Osteoblast (primary cell): ENCODE measurements at regions not wholly inside any gene's neighbourhood (a gene's known extent, or its start where the extent isn't known, plus 50 kb on each side); places are given as distances from the start of the nearest gene placed in this dataset.

Source experiments
- DNase-seq: peaks from one replicate; pipeline ENCODE4 v3.0.0; 2011; ENCODE audit warnings: low spot score, mixed read lengths; ENCODE audit not compliant: insufficient read length; ENCODE audit errors: missing footprints
- H2AFZ ChIP-seq: 2 replicates; pipeline ENCODE4 v1.6.0; 2011; ENCODE audit warnings: mild to moderate bottlenecking, low read length
- H3K27ac ChIP-seq: 2 replicates; pipeline ENCODE4 v1.5.1; 2011; ENCODE audit warnings: mild to moderate bottlenecking, low read depth, low read length, moderate library complexity
- H3K27me3 ChIP-seq: 2 replicates; pipeline ENCODE4 v1.6.0; 2012; ENCODE audit warnings: mild to moderate bottlenecking, control low read depth, inconsistent platforms, low read length, moderate library complexity; ENCODE audit not compliant: insufficient read depth
- H3K36me3 ChIP-seq: 2 replicates; pipeline ENCODE4 v1.5.1; 2011; ENCODE audit warnings: mild to moderate bottlenecking, low read length, control low read depth, moderate library complexity; ENCODE audit not compliant: insufficient read depth
- H3K4me1 ChIP-seq: 2 replicates; pipeline ENCODE4 v1.5.1; 2011; ENCODE audit warnings: mild to moderate bottlenecking, low read length, control low read depth, moderate library complexity; ENCODE audit not compliant: insufficient read depth
- H3K4me2 ChIP-seq: 2 replicates; pipeline ENCODE4 v1.6.0; 2011; ENCODE audit warnings: mild to moderate bottlenecking, low read length; ENCODE audit not compliant: insufficient read depth
- H3K4me3 ChIP-seq: fragments of 200-600 bp; sonication (generic); 3 replicates; pipeline ENCODE4 v1.5.1; 2012; ENCODE audit warnings: mild to moderate bottlenecking, low read length, inconsistent platforms; ENCODE audit not compliant: insufficient read depth
- H3K79me2 ChIP-seq: 2 replicates; pipeline ENCODE4 v1.6.0; 2012; ENCODE audit warnings: mild to moderate bottlenecking, low read length, control low read depth, inconsistent platforms; ENCODE audit not compliant: insufficient read depth
- H3K9me3 ChIP-seq: 2 replicates; pipeline ENCODE4 v1.5.1; 2011; ENCODE audit warnings: low read depth, low read length, control low read depth
- H4K20me1 ChIP-seq: 2 replicates; pipeline ENCODE4 v1.6.0; 2012; ENCODE audit warnings: mild to moderate bottlenecking, low read length, control low read depth; ENCODE audit not compliant: insufficient read depth
- CTCF ChIP-seq: IDR thresholded peaks from 2 replicates; pipeline ENCODE4 v1.5.1; 2011; ENCODE audit warnings: mild to moderate bottlenecking, low read depth, low read length, moderate library complexity; ENCODE audit errors: extremely low read depth

GRCh38 chr6:113732384-113732966 is 124.7 kb upstream of the MARCKS start:
- no peaks in the 10 kb centered on the region for H3K9me3 ChIP-seq
- TF ChIP-seq CTCF, result peak; percentile 28
- no peak overlapping the region for H3K27ac ChIP-seq
- peak overlapping the region; percentile 16 for H3K4me3 ChIP-seq
- H3K36me3 ChIP-seq, result no peaks in the 10 kb centered on the region
- H4K20me1 ChIP-seq, result no peaks in the 10 kb centered on the region
- H2AFZ ChIP-seq, result peak overlapping the region; percentile 71
- H3K4me1 ChIP-seq, result peaks cover 15% of the 10 kb centered on the region
- no peaks in the 10 kb centered on the region for H3K27me3 ChIP-seq
- H3K4me2 ChIP-seq, result peak overlapping the region; percentile 12
- H3K79me2 ChIP-seq, result no peaks in the 10 kb centered on the region
- DNase-seq, result peak; percentile 22

DNA sequence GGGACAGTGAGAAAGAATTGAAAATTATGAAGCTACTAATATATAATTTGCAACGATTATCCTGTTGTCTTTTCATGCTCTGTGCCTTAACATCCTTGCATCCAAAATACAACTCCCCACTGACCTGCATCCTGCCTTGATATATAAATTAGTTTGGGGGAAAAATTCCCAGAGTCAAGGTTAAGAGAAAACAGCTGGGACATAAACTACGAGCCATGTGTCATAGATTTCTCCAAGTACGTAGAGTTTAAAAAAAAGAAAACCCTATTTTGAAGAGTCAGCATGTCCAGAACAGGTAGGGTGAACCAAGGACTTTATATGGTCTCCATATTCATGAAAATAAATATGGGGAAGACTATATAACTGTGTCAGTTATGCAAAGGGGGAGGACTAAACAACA is 123.8 kb upstream of the MARCKS start:
- Histone ChIP-seq H3K9me3 (no peaks in the 10 kb centered on the region), H3K27ac (no peak overlapping the region), H3K79me2 (no peaks in the 10 kb centered on the region), H3K27me3 (no peaks in the 10 kb centered on the region), H2AFZ (no peak overlapping the region), H3K4me1 (peaks cover 15% of the 10 kb centered on the region), H4K20me1 (no peaks in the 10 kb centered on the region), H3K4me3 (no peak overlapping the region), H3K4me2 (no peak overlapping the region), H3K36me3 (no peaks in the 10 kb centered on the region)
- DNase-seq, result peak; percentile 31
- no peak for TF ChIP-seq CTCF

GRCh38 chr6:113734982-113735381 is 122.2 kb upstream of the MARCKS start:
- Histone ChIP-seq H3K4me1 (peaks cover 15% of the 10 kb centered on the region), H4K20me1 (no peaks in the 10 kb centered on the region), H3K4me2 (peak overlapping the region; percentile 21), H3K27ac (no peak overlapping the region), H3K9me3 (no peaks in the 10 kb centered on the region), H3K4me3 (no peak overlapping the region), H3K79me2 (no peaks in the 10 kb centered on the region), H2AFZ (peak overlapping the region; percentile 33), H3K36me3 (no peaks in the 10 kb centered on the region), H3K27me3 (no peaks in the 10 kb centered on the region)
- no peak for DNase-seq
- TF ChIP-seq CTCF, result no peak

- no peaks in the 10 kb centered on the region for H3K36me3 ChIP-seq
- TF ChIP-seq CTCF, result no peak
- H3K9me3 ChIP-seq, result no peaks in the 10 kb centered on the region
- no peaks in the 10 kb centered on the region for H3K79me2 ChIP-seq
- no peaks in the 10 kb centered on the region for H4K20me1 ChIP-seq
- no peaks in the 10 kb centered on the region for H3K27me3 ChIP-seq
- no peak for DNase-seq
- no peak overlapping the region for H3K27ac ChIP-seq
- H3K4me3 ChIP-seq, result no peak overlapping the region
- peaks cover 15% of the 10 kb centered on the region for H3K4me1 ChIP-seq
- H2AFZ ChIP-seq, result peak overlapping the region; percentile 33
- peak overlapping the region; percentile 21 for H3K4me2 ChIP-seq
These were observed 121.7 kb upstream of the MARCKS start for GRCh38 chr6:113735491-113735890.
